ENCODE measurements at regions not wholly inside any gene's neighbourhood (a gene's known extent, or its start where the extent isn't known, plus 50 kb on each side); places are given as distances from the start of the nearest gene placed in this dataset.
"Not testable (repeated sequence)": the region's sequence is repeated elsewhere in the genome, so short reads cannot be mapped to it uniquely, and the experiment has no call there.

- H3K9me3 ChIP-seq (ENCODE audit: control insufficient read depth in 1 of 2, insufficient read depth in 1 of 2, low read depth in 1 of 2, low read length in 2 of 2); DNase-seq (ENCODE audit: low read depth, low spot score); H3K4me1 ChIP-seq (ENCODE audit: control insufficient read depth in 1 of 2, insufficient read depth in 2 of 2, low read length in 2 of 2); BruUV-seq (replicated peaks); CTCF ChIA-PET; RAD21 ChIA-PET (ENCODE audit: low non-redundant PET in 1 of 2, low total read pairs in 2 of 2, uncharacterized antibody in 2 of 2, unreplicated experiment in 2 of 2); H2AFZ ChIP-seq (ENCODE audit: low read depth, low read length, poor library complexity, severe bottlenecking); H3K9me2 ChIP-seq (ENCODE audit: insufficient read depth); H3K36me3 ChIP-seq (ENCODE audit: control insufficient read depth in 1 of 2, insufficient read depth in 2 of 2, low read length in 2 of 2); POLR2A ChIA-PET; H4K20me1 ChIP-seq (ENCODE audit: insufficient read depth); H3K9ac ChIP-seq (ENCODE audit: low read length); H3K4me3 ChIP-seq (replicated peaks in 1 of 2; ENCODE audit: low read depth in 1 of 2, low read length in 2 of 2); H3K27ac ChIP-seq (ENCODE audit: low read depth, low read length); H3K79me2 ChIP-seq (ENCODE audit: insufficient read depth, low read length); H3K27me3 ChIP-seq (ENCODE audit: insufficient read depth, low read length); H3K4me2 ChIP-seq (ENCODE audit: low read length); intact Hi-C loops (cut with micrococcal nuclease): not testable (repeated sequence)
- peak; percentile 50; the same call in 1 of the 2 replicates for ATAC-seq
- peak; percentile 34; the same call in 1 of the 2 replicates for TF ChIP-seq RAD21 (IDR thresholded peaks at IDR 0.05; ENCODE audit: low read depth)
- TF ChIP-seq CTCF (IDR thresholded peaks at IDR 0.05 in 2 of 3, conservative IDR thresholded peaks at IDR 0.05 in 1 of 3; ENCODE audit: borderline replicate concordance in 1 of 3, insufficient read depth in 1 of 3, low read depth in 2 of 3, low read length in 2 of 3) = peak in 1 of 3 experiments; percentile 50; a peak in 2 of 6 replicates
These were observed 296.6 kb downstream of the ZNF37A start for GRCh38 chr10:38390725-38391124.

DNA sequence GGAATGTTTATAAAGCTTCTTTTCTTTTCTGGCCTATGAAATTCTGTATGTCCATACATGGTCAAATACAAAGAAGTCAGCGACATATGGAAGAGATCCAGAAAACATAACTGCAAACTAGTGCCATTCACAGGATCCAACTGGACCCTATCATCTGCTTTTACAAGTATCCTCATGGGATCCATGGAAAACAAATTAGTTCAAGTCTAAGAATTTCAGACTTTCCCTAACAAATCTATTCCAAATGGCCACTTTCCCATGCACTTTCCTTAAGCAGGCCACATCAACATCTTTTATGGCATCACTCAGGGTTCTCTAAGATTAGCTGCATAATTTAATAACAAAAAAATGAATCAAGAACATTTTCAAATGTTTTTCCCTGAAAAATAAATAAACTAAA, 301.3 kb downstream of the ZNF37A start:
- H4K20me1 ChIP-seq (ENCODE audit: insufficient read depth); intact Hi-C loops (cut with micrococcal nuclease); POLR2A ChIA-PET; H3K4me1 ChIP-seq (ENCODE audit: control insufficient read depth in 1 of 2, insufficient read depth in 2 of 2, low read length in 2 of 2); H3K79me2 ChIP-seq (ENCODE audit: insufficient read depth, low read length); DNase-seq (ENCODE audit: low read depth, low spot score); H3K9ac ChIP-seq (ENCODE audit: low read length); ATAC-seq; H3K9me3 ChIP-seq (ENCODE audit: control insufficient read depth in 1 of 2, insufficient read depth in 1 of 2, low read depth in 1 of 2, low read length in 2 of 2); H3K4me3 ChIP-seq (replicated peaks in 1 of 2; ENCODE audit: low read depth in 1 of 2, low read length in 2 of 2); H2AFZ ChIP-seq (ENCODE audit: low read depth, low read length, poor library complexity, severe bottlenecking); H3K27ac ChIP-seq (ENCODE audit: low read depth, low read length); H3K27me3 ChIP-seq (ENCODE audit: insufficient read depth, low read length); H3K4me2 ChIP-seq (ENCODE audit: low read length); H3K36me3 ChIP-seq (ENCODE audit: control insufficient read depth in 1 of 2, insufficient read depth in 2 of 2, low read length in 2 of 2); RAD21 ChIA-PET (ENCODE audit: low non-redundant PET in 1 of 2, low total read pairs in 2 of 2, uncharacterized antibody in 2 of 2, unreplicated experiment in 2 of 2); CTCF ChIA-PET; H3K9me2 ChIP-seq (ENCODE audit: insufficient read depth); BruUV-seq (replicated peaks): not testable (repeated sequence)

- H3K9ac ChIP-seq (ENCODE audit: low read length); H3K79me2 ChIP-seq (ENCODE audit: insufficient read depth, low read length); RAD21 ChIA-PET (ENCODE audit: low non-redundant PET in 1 of 2, low total read pairs in 2 of 2, uncharacterized antibody in 2 of 2, unreplicated experiment in 2 of 2); H3K4me1 ChIP-seq (ENCODE audit: control insufficient read depth in 1 of 2, insufficient read depth in 2 of 2, low read length in 2 of 2); BruUV-seq (replicated peaks); intact Hi-C loops (cut with micrococcal nuclease); H2AFZ ChIP-seq (ENCODE audit: low read depth, low read length, poor library complexity, severe bottlenecking); H3K4me2 ChIP-seq (ENCODE audit: low read length); H3K27me3 ChIP-seq (ENCODE audit: insufficient read depth, low read length); CTCF ChIA-PET; H3K9me2 ChIP-seq (ENCODE audit: insufficient read depth); H3K27ac ChIP-seq (ENCODE audit: low read depth, low read length); H4K20me1 ChIP-seq (ENCODE audit: insufficient read depth); H3K36me3 ChIP-seq (ENCODE audit: control insufficient read depth in 1 of 2, insufficient read depth in 2 of 2, low read length in 2 of 2); POLR2A ChIA-PET; DNase-seq (ENCODE audit: low read depth, low spot score); H3K4me3 ChIP-seq (replicated peaks in 1 of 2; ENCODE audit: low read depth in 1 of 2, low read length in 2 of 2); H3K9me3 ChIP-seq (ENCODE audit: control insufficient read depth in 1 of 2, insufficient read depth in 1 of 2, low read depth in 1 of 2, low read length in 2 of 2): not testable (repeated sequence)
- ATAC-seq = peak; percentile 53; the same call in 1 of the 2 replicates
These were observed 302.2 kb downstream of the ZNF37A start for GRCh38 chr10:38396178-38396954.

GRCh38 chr10:38401565-38401964, 307.4 kb downstream of the ZNF37A start:
- RAD21 ChIA-PET (ENCODE audit: low non-redundant PET in 1 of 2, low total read pairs in 2 of 2, uncharacterized antibody in 2 of 2, unreplicated experiment in 2 of 2); DNase-seq (ENCODE audit: low read depth, low spot score); intact Hi-C loops (cut with micrococcal nuclease); H2AFZ ChIP-seq (ENCODE audit: low read depth, low read length, poor library complexity, severe bottlenecking); ATAC-seq; H3K27ac ChIP-seq (ENCODE audit: low read depth, low read length); H4K20me1 ChIP-seq (ENCODE audit: insufficient read depth); BruUV-seq (replicated peaks); H3K79me2 ChIP-seq (ENCODE audit: insufficient read depth, low read length); CTCF ChIA-PET; H3K9me3 ChIP-seq (ENCODE audit: control insufficient read depth in 1 of 2, insufficient read depth in 1 of 2, low read depth in 1 of 2, low read length in 2 of 2); H3K4me1 ChIP-seq (ENCODE audit: control insufficient read depth in 1 of 2, insufficient read depth in 2 of 2, low read length in 2 of 2); H3K9ac ChIP-seq (ENCODE audit: low read length); H3K9me2 ChIP-seq (ENCODE audit: insufficient read depth); H3K27me3 ChIP-seq (ENCODE audit: insufficient read depth, low read length); POLR2A ChIA-PET; H3K36me3 ChIP-seq (ENCODE audit: control insufficient read depth in 1 of 2, insufficient read depth in 2 of 2, low read length in 2 of 2): not testable (repeated sequence)
- Histone ChIP-seq H3K4me3 (replicated peaks in 1 of 2; ENCODE audit: low read depth in 1 of 2, low read length in 2 of 2) (peak overlapping the region; percentile 59 to 75; a peak in 3 of 4 replicates), H3K4me2 (ENCODE audit: low read length) (peak overlapping the region; percentile 75)

All from HCT116 (cell line).